Stimulated activated CD4-positive, alpha-beta T cell treated with anti-CD3 and anti-CD28 coated beads, Interleukin-12 subunit alpha, Interleukin-12 subunit beta, amount 100 ng/mL, for 4 hours (primary cell): ENCODE measurements at regions not wholly inside any gene's neighbourhood (a gene's known extent, or its start where the extent isn't known, plus 50 kb on each side); places are given as distances from the start of the nearest gene placed in this dataset.

ENCODE experiments used
- DNase-seq: peaks from one replicate; pipeline ENCODE4 v3.0.0-alpha.2; 2020

DNA sequence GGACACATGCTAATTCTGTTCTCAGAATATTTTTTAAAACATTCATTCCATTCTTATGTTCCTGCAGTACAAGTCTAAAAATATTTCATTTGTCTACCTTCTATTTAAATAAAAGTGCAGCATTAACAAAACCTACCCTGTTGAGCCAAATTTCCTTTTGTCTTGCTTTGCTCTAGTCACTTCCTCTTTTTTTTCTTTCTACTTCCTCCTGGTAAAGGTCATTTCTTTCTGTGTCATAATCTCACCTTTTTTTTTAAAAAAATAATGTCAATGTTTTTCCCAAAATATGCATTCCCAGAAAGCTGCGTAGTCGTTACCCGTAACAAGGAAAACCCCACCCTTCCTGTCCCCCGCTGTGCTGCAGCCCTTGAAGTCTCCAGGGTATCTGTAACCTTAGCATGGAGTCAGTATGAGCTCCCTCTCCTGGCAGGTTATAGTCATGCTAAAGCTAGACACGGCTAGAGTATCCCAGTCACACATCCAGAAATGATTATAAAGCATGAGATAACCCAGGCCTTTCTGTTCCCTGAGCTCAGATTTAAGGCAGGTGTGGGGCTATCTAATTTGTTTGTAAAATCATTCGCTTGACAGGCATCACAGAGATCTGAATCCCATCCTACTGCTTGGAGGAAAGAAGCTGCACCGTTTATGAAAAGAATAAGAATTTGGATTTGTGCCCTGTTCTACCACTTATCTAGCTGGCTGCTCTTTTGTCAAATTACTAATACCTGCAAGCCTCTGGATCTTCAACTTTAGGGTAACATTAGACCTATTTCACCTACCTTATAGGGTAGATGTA, 51.1 kb upstream of the EED start:
- DNase-seq: peak; percentile 42

- no peak for DNase-seq
These were observed 51.9 kb upstream of the EED start for GRCh38 chr11:86192519-86193257.

GRCh38 chr11:86191874-86192273, 52.7 kb upstream of the EED start:
- DNase-seq: no peak

DNA sequence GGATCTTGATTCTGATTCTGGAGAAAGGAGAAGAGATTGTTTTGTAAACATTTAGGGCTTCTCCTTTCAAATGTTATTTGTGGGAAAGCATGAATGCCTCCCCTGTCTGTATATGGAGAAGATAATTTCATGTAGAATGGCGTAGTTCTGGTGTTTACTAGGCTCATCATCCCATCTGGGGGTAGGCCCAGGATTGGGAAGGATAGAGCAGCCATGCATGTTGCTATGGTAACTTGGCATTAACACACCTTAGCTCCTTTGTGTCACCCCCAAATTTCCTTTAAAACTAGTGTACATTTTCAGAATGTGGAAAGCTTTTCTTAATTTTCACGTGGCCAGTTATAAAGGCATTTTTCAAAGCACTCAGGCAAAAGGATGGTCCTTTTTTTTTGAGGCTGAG, 57.5 kb upstream of the EED start:
- no peak for DNase-seq

DNA sequence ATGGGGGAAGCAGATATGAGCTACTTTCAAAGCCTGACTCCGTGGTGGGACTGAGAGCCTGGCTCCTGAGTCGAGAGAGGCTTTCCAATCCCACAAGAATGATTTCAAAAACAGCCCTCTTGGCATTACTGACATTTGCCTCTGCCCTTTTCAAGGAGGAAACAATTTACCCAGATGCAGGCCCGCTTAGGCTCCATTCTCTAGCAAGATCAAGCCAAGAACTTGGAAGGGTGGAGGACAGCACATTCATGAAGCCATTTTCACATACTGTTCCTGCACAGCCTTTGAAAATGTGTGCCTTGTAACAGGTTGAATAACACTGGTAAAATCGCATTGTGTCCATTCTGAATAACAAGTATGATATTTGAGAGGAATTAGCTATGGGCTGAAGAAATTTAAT, 58.2 kb upstream of the EED start:
- no peak for DNase-seq

GRCh38 chr11:86185381-86185750, 59.2 kb upstream of the EED start:
- no peak for DNase-seq

DNA sequence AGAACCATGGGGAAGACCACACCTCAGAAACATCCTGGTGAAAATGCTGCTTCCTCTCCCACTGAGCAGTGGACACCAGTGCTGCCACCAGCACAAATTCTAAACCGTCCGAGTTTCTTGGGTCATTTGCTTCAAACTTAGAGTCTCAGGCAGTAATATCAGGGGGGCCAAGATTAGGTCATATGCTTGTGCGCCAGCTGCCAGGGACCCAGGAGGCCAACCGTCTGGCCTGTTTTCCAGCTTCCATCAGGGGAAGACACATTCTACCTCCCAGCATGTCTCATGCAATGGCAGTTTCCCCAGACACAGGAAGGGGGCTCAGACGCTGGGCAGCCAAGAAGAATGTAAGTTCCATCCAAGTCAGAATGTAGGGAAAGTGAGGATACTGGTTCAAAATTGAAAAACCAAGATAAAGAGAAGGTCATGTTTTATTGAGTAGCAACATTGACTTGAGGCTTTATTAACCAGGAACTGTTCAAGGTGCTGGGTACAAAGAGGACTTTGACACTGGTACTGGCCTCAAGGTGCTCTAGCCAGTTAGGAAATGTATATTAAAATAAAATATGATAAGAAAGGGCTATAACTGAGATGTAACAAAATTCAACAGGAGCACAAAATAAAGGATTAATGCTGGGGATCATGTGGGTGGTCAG, 59.7 kb upstream of the EED start:
- DNase-seq: no peak

DNA sequence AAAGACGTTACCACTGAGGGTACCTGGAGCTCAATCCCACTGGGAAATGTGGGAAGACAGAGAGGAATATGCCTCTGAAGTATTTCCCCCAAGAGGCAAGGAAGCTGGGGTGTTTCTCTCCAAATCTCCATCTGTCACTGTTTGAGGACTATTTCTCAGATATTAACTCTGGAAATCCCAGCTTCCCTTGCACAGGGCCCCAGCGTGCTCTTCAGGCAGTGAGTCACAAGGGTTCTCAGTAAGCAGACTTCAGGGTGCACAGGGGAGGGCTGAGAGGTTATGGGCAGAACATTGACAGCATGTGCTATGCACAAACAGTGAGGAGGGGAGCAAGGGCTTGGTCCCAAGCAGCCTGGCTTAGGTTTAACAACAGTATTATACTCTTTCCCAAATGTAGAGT, 60.9 kb upstream of the EED start:
- DNase-seq: peak; percentile 34

- DNase-seq: peak; percentile 42
These were observed 61.5 kb upstream of the EED start for GRCh38 chr11:86182976-86183584.

- no peak for DNase-seq
These were observed 63.2 kb upstream of the EED start for GRCh38 chr11:86181379-86181778.

GRCh38 chr11:86180851-86181250, 63.7 kb upstream of the EED start:
- no peak for DNase-seq

GRCh38 chr11:86180423-86180822, 64.1 kb upstream of the EED start:
- no peak for DNase-seq

DNA sequence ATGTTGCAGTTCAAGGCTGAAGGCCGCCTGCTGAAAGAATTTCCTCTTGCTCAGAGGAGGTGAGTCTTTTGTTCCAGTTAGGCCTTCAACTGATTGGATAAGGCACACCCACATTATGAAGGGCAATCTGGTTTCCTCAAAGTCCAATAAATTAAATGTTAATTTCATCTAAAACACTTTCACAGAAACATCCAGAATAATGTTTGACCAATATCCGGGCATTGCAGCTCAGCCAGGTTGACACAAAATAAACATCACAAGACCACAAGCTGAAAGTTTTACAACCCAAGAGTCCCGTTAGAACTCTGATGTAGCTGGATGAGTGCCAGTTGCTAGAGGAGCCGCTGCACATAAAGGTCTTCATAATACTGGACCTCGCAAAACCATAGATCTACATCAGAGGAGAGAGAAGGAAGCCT, 64.9 kb upstream of the EED start:
- no peak for DNase-seq

DNA sequence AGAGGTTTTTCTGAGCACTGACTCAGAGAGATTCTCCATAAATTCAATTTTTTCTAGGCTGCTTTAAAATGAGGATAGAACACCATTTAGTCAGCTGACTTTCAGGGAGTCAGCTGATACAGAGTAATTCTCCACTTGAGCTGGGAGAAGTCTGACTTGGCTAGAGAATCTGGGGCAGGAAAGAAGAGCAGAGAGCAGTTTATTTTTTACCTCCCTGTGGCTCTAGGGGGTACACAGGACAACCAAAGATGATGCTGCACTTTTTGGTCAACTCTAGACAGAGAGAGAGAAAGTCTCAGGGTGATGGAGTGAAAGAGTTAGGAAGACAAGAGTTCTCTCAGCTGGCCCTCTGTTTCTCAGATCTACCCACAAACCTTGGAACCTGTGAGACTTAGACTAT, 67.3 kb upstream of the EED start:
- DNase-seq: no peak

DNA sequence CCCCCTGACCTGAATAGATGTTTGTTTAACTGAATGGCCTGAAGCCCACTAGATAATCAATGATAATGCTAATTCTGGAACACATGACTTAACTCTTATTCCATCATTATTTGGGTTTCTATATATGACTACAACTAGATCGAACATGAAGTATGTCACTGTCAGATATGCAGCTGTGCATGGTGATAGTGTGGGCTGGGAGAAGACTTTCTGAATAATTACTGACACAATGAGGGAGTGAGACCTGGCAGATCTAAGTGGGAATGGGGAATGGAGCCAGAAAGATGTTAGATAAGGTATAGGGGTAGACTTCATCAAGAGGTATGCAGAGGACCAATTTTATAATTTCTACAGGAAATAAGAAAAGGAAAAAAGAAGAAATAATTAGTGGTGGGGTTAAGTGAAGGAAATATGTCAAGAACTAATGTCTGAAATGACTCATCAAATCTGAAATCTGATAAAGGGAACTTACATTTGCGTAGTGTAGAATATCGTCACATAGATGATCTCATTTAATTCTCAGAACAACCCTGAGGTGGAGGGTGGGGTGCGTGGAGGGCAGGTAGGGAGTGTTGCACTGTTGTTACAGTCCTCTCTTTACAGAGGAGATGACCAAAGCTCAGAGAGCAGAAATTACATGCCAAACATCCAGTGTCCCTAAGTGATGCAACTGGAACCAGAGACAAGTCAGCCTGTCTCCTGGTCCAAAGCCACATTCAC, 68.2 kb upstream of the EED start:
- peak; percentile 17 for DNase-seq

DNA sequence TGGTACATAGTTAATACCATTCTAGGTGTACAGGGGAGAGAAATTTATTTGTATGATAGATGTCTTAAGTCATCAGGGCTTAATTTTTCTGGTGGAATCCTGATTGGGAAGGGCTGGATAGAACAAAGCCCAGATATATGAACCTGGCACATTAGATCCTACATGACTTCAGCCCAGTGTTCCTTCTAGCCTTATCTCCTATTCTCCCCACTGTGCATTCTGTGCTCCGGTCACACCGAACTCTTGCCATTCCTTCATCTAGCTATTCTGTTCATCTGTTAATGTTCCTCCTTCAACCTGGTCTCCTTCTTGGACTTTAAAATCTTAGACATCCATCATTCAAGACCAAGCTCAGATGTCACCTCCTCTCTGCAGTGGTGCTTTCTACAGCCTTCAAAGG, 68.9 kb upstream of the EED start:
- no peak for DNase-seq

DNA sequence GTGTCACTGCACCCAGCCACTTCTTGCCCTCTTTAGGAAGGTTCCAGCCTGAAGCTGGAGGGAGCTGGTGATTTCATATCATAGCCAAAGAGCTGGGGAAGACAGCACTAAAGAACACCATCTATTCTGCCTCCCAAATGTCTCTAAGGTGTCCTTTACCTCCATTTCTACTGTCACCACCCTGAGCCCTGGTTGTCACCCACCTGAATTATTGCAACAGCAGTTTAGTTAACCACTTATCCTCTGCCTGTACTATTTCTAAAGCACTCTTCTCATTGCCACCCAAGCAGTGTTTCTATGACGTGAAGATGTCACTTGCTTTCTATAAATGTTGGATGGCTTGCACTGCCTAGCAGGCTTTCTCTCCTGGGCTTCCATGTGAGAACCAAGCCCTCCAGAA, 69.4 kb upstream of the EED start:
- no peak for DNase-seq

DNA sequence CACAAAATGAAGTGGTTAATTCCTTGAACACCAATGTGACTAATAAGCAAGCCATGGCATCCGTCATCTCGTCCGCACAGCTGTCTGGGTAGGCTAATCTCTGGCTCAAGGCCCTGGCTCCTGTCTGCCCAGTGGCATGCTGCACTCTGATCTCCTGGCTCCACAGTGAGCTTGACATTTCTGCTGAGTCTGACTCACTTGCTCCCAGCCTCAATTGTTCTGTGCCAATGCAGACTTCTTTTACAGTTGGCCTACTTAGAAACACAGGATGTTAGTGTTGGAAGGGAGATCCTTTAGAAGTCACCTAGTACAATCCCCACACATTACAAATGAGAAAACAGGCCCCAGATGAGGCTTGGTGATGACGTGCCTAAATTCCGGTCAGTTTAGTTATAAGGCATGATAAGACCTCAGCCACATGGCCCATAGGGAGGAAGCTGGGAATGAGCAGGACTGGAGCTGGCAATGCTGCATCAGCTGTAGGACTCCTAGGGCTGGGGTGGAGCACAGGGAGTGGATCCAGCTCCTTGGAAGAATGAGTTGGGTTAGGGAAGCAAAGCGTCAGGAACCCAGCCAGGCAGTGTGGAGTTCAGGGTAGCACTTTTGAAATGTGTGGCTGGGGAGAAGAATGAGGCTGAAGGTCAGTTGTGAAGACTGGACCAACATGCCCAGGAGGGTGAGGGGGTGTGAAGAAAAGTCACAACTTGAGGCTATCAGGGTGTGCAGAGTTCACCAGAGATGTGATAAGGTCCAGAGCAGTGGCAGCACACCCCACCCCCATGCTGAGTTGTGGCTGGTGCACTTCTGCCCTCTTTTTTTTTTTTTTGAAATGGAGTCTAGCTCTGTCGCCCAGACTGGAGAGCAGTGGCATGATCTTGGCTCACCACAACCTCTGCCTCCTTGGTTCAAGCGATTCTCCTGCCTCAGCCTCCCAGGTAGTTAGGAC, 70.2 kb upstream of the EED start:
- DNase-seq: no peak

DNA sequence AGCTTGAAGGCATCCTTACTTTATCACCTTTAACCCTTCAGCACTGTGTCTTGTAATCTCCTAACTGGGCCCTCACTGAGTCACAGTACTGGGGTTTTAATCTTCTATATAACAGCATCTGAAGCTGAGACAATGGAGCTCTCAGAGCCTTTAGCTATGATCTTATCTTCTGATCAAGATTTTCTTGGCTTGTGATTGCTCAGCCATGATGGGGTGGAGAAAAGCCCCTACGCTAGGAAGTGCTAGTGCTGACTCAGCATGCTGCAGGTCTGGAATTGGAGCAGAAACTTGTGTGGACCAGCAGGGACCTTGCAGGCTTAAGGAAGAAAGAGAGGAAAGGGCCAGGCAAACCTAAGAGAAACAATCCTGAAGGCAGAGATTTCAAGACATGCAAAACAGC, 71.7 kb upstream of the EED start:
- DNase-seq: no peak

GRCh38 chr11:86171627-86172026, 72.9 kb upstream of the EED start:
- no peak for DNase-seq

DNA sequence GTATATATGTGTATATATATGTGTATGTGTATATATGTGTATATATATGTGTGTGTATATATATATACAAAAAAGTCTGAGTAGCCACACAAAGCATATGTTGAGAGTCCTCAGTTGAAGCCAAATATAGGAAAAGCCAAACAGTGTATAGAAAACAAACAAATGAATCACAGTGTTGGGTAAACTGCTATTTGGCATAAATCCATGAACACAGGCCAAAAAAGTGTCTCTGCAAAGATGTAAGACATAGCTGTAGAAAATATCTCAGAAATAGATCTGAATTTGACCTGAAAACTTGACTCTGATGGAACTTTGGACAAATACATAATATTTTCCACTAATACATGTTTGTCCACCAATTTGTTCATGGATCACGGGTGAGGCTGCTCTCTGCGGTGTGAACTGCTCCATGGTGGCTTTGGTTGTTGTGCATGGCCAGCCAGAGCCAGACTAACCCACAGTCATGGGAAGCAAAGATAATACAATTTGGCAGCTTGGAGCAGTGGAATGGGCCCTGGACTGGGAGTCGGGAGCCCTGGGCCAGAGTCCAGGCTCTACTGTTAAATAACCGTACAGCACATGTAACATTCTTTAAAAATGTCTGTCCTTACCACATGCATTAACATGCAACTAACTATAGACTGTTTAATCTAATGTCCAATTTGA, 76.9 kb upstream of the EED start:
- DNase-seq: no peak
